GM21825 (cell line): ENCODE measurements at regions not wholly inside any gene's neighbourhood (a gene's known extent, or its start where the extent isn't known, plus 50 kb on each side); places are given as distances from the start of the nearest gene placed in this dataset.
"Not testable (repeated sequence)": the region's sequence is repeated elsewhere in the genome, so short reads cannot be mapped to it uniquely, and the experiment has no call there.

ENCODE experiments used
- ATAC-seq: cut with Tn5 transposase; IDR thresholded peaks from one replicate; pipeline ENCODE4 v1.9.1; 2021; ENCODE audit warnings: mild to moderate bottlenecking, moderate library complexity; ENCODE audit not compliant: unreplicated experiment

- not testable (repeated sequence) for ATAC-seq
Observed at GRCh38 chr20:12555849-12556248, 452.9 kb upstream of the SPTLC3 start.

- no peak for ATAC-seq
Observed at GRCh38 chr20:12557224-12557623, 451.5 kb upstream of the SPTLC3 start.

DNA sequence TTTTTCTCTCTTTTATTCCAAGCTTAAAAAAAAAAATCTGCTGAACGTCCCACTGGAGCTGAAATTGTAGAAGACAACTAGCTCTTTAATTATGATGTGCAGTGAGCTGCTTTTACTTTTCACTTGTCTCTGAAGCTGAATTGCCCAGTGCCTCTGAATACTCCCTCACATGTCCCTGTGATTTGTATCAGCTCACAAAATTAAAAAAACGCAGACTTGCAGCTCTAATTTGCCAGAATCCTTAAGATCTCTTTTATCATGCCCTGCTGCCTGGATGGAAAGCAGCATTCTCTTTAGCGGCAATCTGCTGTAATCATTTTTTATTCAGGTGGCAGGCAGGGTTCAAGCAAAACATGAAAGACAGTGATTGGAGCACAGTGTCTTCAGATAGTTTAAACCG is 443.8 kb upstream of the SPTLC3 start:
- ATAC-seq: no peak

- no peak for ATAC-seq
Observed at GRCh38 chr20:12566596-12566995, 442.2 kb upstream of the SPTLC3 start.

GRCh38 chr20:12570371-12570770 is 438.4 kb upstream of the SPTLC3 start:
- ATAC-seq: no peak

- ATAC-seq: no peak
Observed at GRCh38 chr20:12573442-12573841, 435.3 kb upstream of the SPTLC3 start.

- no peak for ATAC-seq
Observed at GRCh38 chr20:12575352-12576095, 433.2 kb upstream of the SPTLC3 start.

DNA sequence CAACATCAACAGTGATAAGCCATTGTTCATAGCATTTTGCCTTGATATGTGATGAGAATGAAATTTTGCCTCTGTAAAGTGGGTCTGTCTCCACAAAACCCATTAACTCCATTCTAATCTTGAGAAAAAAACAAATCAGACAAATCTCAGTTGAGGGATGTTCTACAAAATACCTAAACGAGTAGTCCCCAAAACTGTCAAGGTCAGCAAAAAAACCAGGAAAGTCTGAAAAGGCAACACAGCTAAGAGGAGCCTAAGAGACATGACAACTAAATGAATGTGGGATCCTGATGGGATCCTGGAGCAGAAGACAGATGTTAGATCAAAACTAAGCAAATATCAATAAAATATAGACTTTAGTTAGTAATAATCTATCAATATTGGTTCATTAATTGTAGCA is 431.6 kb upstream of the SPTLC3 start:
- ATAC-seq: no peak

- ATAC-seq: no peak
Observed at GRCh38 chr20:12581644-12582289, 427.0 kb upstream of the SPTLC3 start.

DNA sequence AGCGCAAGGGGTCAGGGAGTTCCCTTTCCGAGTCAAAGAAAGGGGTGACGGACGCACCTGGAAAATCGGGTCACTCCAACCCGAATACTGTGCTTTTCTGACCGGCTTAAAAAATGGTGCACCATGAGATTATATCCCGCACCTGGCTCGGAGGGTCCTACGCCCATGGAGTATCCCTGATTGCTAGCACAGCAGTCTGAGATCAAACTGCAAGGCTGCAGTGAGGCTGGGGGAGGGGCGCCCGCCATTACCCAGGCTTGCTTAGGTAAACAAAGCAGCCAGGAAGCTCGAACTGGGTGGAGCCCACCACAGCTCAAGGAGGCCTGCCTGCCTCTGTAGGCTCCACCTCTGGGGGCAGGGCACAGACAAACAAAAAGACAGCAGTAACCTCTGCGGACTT is 426.1 kb upstream of the SPTLC3 start:
- ATAC-seq: not testable (repeated sequence)

DNA sequence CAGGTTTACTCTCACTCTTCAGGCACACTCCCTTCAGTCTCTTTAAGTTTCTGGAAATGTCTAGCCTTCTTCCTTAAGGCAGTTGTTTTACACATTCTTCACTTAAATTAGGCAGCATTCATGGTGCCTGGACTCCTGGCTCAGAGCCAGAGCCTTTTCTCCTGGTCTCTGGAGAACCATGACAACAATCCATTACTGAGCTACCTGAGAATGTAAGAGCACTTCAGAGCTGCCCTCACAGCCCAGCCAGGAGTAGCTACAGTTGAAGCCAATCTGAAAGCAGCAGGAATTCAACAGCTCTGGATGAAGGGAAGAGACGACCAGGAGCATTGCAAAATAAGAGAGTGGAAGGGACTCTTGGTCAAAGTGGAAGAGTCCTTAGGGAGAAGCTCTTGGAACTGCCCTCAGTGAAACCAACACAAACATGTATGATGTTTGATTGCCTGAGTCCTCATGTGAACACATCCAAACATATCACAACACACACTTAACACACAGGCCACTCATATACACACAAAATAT is 416.8 kb upstream of the SPTLC3 start:
- no peak for ATAC-seq

DNA sequence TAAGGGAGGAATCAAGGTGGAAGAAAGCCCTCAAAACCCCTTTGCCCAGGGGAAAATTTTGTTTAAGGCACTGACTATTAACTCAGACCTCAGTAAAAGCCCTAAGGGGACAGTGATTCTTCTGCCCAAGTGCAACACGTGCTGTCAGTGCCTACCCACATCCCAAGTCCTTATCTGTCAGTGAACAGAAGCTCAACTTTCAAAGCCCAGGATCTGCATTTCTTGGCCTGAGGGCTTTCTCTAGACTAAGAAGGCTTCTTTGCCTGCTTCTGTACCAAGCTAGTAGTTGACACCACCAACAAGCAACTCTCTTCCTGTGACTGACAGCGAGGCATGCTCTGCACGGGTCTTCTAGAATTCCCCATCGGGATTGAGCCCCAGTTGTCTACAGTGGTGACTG is 416.0 kb upstream of the SPTLC3 start:
- ATAC-seq: no peak

- no peak for ATAC-seq
Observed at GRCh38 chr20:12593342-12593873, 415.4 kb upstream of the SPTLC3 start.

DNA sequence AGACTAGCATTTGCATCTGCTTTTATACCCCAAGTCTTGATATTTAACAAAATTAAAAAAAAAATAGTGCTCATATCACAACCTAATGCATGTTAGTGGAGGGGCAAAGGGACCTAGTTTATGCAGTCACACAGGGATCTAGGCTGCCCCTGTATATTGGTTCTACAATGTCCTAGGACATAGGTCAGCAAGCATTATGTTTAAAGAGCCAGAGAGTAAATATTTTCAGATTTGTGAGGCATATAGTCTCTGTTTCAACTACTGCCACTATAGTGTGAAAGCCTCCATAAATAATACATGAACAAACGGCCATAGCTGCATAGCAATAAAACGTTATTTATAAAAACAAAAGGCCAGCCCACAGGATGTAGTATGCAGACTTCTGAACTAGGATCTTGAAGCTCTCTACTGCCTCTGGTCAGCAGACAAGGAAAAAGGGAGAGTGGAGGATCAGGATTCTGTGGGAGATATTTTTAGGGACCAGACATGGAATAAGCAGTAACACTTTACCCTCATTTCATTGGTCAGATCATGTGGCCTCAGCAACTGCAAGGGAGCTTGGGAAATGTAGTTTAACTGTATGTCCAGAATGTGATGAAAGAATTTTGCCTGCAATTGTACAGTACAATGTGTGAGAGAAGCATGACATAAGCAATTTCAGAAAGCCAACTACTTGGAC is 414.2 kb upstream of the SPTLC3 start:
- ATAC-seq: no peak

DNA sequence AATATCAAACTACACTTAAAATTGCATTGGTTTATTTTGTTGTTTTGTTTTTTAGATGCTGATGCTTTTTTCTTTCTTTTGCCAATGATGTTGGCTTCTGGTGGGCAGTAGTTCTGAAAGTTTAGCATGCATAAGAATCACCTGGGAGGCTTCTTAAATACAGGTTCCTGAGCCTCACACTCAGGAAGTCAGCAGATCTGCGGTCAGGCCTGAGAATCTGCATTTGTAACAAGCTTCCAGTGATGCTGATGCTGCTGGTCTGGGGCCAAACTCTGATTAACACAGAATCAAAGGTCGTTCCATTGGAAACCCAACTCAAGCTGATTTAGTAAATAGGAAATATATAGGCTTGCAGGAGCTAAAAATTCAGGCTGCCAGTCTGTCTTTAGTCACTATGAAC is 412.9 kb upstream of the SPTLC3 start:
- no peak for ATAC-seq

- ATAC-seq: no peak
Observed at GRCh38 chr20:12596863-12597262, 411.9 kb upstream of the SPTLC3 start.

- ATAC-seq: no peak
Observed at GRCh38 chr20:12597551-12597950, 411.2 kb upstream of the SPTLC3 start.

DNA sequence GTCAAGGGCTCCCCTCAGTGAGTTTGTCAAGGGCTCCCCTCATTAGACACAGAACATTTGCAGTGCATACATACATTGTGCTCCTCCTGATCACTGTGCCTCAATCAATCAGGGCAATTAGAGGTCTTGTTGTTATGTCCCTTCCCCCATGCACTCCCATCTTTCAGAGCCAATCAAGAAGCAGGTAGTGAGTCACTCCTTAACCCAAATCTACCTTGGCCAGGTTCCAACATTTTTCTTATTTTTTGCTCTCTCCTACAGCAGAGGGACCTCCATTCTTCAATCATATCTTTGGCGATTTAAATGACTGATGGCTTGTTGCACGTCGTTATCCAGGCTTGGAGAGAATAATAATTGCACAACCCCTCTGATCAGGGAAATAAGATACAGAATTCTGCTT is 409.9 kb upstream of the SPTLC3 start:
- ATAC-seq: no peak

DNA sequence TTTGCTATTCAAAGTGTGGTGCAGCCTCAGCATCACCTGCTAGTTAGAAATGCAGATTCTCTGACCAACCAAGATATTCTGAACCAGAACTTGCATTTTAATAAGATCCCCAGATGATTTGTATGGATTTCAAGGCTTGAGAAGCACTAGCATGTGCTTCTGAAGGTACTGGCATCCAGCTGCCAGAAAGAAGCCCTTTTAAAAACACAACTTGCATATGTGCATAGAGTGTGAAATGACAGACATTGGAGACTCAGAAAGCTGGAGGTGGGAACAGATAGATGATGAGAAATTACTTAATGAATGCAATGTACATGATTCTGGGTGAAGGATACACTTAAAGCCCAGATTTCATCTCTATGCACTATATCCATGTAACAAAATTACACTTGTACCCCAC is 409.3 kb upstream of the SPTLC3 start:
- no peak for ATAC-seq

- ATAC-seq: no peak
Observed at GRCh38 chr20:12605751-12606150, 403.0 kb upstream of the SPTLC3 start.

DNA sequence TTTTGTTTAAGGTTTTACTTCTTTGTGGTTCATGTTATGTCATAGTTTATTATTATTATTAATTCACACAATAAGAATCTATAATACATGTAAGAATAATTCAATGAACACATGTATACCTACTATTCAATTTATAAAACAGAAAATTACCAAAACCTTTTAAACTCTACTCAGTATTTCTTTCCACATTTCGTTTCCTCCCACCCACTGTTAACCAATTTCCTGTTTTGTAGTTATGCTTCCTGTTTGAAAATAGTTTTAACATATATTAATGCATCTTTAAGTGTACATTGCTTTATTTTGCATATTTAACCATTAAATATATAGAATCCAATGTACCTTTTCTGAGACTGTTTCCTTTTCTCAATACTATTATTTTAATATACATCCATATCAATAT is 397.9 kb upstream of the SPTLC3 start:
- ATAC-seq: no peak

DNA sequence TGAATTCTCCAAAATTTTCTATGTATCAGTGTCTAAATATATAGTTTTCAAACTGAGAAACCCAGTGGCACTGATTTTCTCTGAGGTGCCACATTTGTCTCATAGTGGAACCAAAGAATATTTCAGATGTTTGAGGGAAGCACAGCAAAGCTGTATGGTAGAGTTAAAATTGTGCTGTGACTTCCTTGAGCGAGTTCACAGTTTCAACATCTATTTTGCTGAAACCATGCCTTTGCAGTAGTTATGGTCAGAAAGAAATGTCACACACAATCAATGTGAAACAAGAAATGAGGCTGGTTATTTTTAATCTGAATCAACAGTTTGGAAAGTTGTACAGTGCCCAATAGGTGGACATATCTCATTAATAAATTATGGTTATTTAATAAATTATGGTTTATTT is 394.0 kb upstream of the SPTLC3 start:
- ATAC-seq: no peak
